Uterus (tissue), 3 donors: ENCODE measurements at regions not wholly inside any gene's neighbourhood (a gene's known extent, or its start where the extent isn't known, plus 50 kb on each side); places are given as distances from the start of the nearest gene placed in this dataset.

ENCODE experiments used
- DNase-seq, 2 donors: peaks; one replicate each; pipeline ENCODE4 v3.0.0-alpha.2; 2019 to 2020
- H3K27ac ChIP-seq, 2 donors: fragments of 200-600 bp; sonication (generic); 1 replicate in 1 of 2; 2 replicates in 1 of 2; pipeline ENCODE4 v1.5.1; 2016 to 2018
- H3K27me3 ChIP-seq, 2 donors: fragments of 200-600 bp; sonication (generic); one replicate each; pipeline ENCODE4 v1.5.1; 2018 to 2019; ENCODE audit warnings: control low read depth in 1 of 2
- H3K36me3 ChIP-seq, 2 donors: fragments of 200-600 bp; sonication (generic); one replicate each; pipeline ENCODE4 v1.5.1; 2019; ENCODE audit warnings: control low read depth in 1 of 2
- H3K4me1 ChIP-seq, 2 donors: fragments of 200-600 bp; sonication (generic); one replicate each; pipeline ENCODE4 v1.5.1; 2018 to 2019; ENCODE audit warnings: control low read depth in 1 of 2
- H3K4me3 ChIP-seq, 2 donors: fragments of 200-600 bp; sonication (generic); 1 replicate in 1 of 2; 2 replicates in 1 of 2; pipeline ENCODE4 v1.5.1; 2018 to 2019; ENCODE audit warnings: mild to moderate bottlenecking in 1 of 2
- H3K9me3 ChIP-seq, 2 donors: fragments of 200-600 bp; sonication (generic); one replicate each; pipeline ENCODE4 v1.5.1; 2019; ENCODE audit warnings: control low read depth in 1 of 2
- CTCF ChIP-seq, 4 experiments: fragments of 200-600 bp in 2 of 4; fragments of 450-650 bp in 2 of 4; sonication (generic) in 2 of 4; IDR thresholded peaks; one replicate each; pipeline ENCODE4 v1.5.1; 2016 to 2019; ENCODE audit warnings: antibody characterized with exemption in 4 of 4, mild to moderate bottlenecking in 2 of 4, moderate library complexity in 1 of 4
- POLR2A ChIP-seq, 2 donors: fragments of 450-650 bp; IDR thresholded peaks; one replicate each; pipeline ENCODE4 v1.6.1; 2016; ENCODE audit warnings: antibody characterized with exemption in 2 of 2, mild to moderate bottlenecking in 1 of 2, moderate library complexity in 1 of 2
- intact Hi-C: fragments of 100-400 bp; cut with DNase I; formaldehyde crosslinking; loops from one replicate; pipeline ENCODE4 v1.15.1; 2023; ENCODE audit warnings: low total_unique reads
- donor health status: DM: yes; HTN: yes; CAD: no.

GRCh38 chr11:87909178-87909577 lies 266.1 kb downstream of the RAB38 start:
- Histone ChIP-seq H3K36me3 (no peaks in the 10 kb centered on the region), H3K9me3 (no peaks in the 10 kb centered on the region), H3K27me3 (no peaks in the 10 kb centered on the region), H3K27ac (no peak overlapping the region), H3K4me1 (no peaks in the 10 kb centered on the region), H3K4me3 (no peak overlapping the region)
- intact Hi-C loops: no loop called here
- no peak for DNase-seq
- no peak for TF ChIP-seq POLR2A (IDR thresholded peaks at IDR 0.05)
- no peak for TF ChIP-seq CTCF (IDR thresholded peaks at IDR 0.05)

GRCh38 chr11:87908086-87908485 lies 267.2 kb downstream of the RAB38 start:
- Histone ChIP-seq H3K27ac (no peak overlapping the region), H3K9me3 (no peaks in the 10 kb centered on the region), H3K4me1 (no peaks in the 10 kb centered on the region), H3K36me3 (no peaks in the 10 kb centered on the region), H3K27me3 (no peaks in the 10 kb centered on the region), H3K4me3 (no peak overlapping the region)
- TF ChIP-seq CTCF (IDR thresholded peaks at IDR 0.05) (no peak), POLR2A (IDR thresholded peaks at IDR 0.05) (no peak)
- intact Hi-C loops: no loop called here
- DNase-seq: no peak

GRCh38 chr11:87903345-87903744 lies 271.9 kb downstream of the RAB38 start:
- no peaks in the 10 kb centered on the region for H3K36me3 ChIP-seq
- H3K27ac ChIP-seq: no peak overlapping the region
- no peaks in the 10 kb centered on the region for H3K9me3 ChIP-seq
- no peak for DNase-seq
- no peaks in the 10 kb centered on the region for H3K4me1 ChIP-seq
- intact Hi-C loops: no loop called here
- H3K4me3 ChIP-seq: no peak overlapping the region
- no peaks in the 10 kb centered on the region for H3K27me3 ChIP-seq
- TF ChIP-seq POLR2A (IDR thresholded peaks at IDR 0.05): no peak
- no peak for TF ChIP-seq CTCF (IDR thresholded peaks at IDR 0.05)

GRCh38 chr11:87901341-87901740 lies 273.9 kb downstream of the RAB38 start:
- intact Hi-C loops: no loop called here
- H3K36me3 ChIP-seq: no peaks in the 10 kb centered on the region
- DNase-seq: no peak
- no peak overlapping the region for H3K27ac ChIP-seq
- H3K9me3 ChIP-seq: no peaks in the 10 kb centered on the region
- H3K4me1 ChIP-seq: no peaks in the 10 kb centered on the region
- H3K4me3 ChIP-seq: no peak overlapping the region
- H3K27me3 ChIP-seq: no peaks in the 10 kb centered on the region
- TF ChIP-seq POLR2A (IDR thresholded peaks at IDR 0.05): no peak
- no peak for TF ChIP-seq CTCF (IDR thresholded peaks at IDR 0.05)

DNA sequence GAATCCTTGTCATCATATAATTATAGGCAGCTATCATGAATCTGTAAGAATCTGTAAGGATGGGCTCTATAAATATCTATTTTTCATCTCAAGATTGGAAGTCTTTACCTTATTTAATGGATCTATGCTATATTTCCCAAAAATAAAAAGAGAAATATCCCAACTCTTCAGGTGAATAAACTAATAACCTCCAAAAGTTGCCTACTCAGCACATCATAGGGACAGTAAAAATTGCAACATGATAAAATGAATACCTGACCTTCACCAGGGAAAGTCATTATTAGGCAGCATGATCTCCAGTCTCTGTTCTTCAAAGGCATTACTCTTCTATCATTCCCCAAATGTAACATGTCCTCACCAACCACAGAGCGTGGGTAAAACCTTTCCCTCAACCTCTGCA lies 277.3 kb downstream of the RAB38 start:
- Histone ChIP-seq H3K9me3 (no peaks in the 10 kb centered on the region), H3K4me1 (no peaks in the 10 kb centered on the region), H3K4me3 (no peak overlapping the region), H3K27ac (no peak overlapping the region), H3K36me3 (no peaks in the 10 kb centered on the region), H3K27me3 (no peaks in the 10 kb centered on the region)
- intact Hi-C loops: no loop called here
- TF ChIP-seq POLR2A (IDR thresholded peaks at IDR 0.05) (no peak), CTCF (IDR thresholded peaks at IDR 0.05) (no peak)
- no peak for DNase-seq
